GM19372 (cell line): ENCODE measurements at regions not wholly inside any gene's neighbourhood (a gene's known extent, or its start where the extent isn't known, plus 50 kb on each side); places are given as distances from the start of the nearest gene placed in this dataset.
"Not testable (repeated sequence)": the region's sequence is repeated elsewhere in the genome, so short reads cannot be mapped to it uniquely, and the experiment has no call there.

ENCODE experiments used
- ATAC-seq: cut with Tn5 transposase; IDR thresholded peaks from one replicate; pipeline ENCODE4 v1.9.1; 2021; ENCODE audit warnings: mild to moderate bottlenecking, low read depth, moderate library complexity; ENCODE audit not compliant: unreplicated experiment

DNA sequence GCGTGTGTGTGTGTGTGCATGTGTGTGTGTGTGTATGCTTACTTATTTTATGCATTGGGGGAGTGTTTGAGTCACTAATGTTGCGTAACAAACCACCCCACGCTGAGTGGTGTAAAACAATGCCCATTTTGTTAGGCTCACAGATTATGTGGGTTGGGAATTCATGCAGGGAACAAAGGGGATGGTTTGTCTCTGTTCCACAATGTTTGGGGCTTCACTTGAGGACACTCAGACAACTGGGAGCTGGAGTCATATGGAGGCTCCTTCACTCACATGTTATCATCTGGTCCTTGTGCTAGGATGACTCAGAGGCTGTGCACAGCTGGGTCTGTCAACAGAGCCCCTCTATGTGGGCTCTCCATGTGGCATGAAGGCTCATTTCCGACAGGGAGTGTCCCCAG, 51.3 kb upstream of the LARGE1 start:
- ATAC-seq = no peak

DNA sequence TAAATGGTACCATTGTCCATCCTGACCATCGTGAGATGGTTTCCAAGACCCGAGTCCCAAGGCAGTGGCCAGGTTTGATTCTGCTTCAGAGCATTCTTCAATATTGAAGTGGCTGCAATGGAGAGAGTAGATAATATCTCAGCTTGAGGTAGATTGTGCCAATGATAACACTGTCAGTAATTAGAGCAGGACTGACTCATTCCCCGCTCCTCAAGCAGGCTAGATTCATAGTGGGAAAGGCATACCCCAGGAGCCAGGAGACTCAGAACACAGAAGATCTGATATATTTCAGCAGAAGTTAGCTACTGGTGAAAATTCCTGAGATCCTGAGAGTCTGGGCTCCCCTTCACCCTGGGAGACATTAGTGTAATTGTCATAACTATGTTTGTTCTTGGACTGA, 55.6 kb upstream of the LARGE1 start:
- no peak for ATAC-seq

DNA sequence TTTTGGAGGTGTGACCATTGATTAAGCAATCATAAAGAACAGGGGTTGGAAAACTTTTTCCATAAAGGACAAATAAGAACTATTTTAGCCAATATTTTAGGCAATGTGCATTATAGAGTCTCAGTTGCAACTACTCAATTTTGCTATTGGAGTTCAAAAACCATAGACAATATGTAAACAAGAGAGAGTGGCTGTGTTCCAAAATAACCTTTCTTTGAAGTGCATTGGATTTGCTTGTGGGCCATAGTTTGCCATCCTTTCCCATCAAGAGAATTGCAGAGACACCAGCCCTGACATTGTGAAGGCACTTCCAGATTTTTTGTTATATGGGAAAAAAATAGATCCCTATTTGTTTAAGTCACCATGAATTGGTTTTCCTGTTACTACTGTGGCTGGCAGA, 63.3 kb upstream of the LARGE1 start:
- ATAC-seq = no peak

DNA sequence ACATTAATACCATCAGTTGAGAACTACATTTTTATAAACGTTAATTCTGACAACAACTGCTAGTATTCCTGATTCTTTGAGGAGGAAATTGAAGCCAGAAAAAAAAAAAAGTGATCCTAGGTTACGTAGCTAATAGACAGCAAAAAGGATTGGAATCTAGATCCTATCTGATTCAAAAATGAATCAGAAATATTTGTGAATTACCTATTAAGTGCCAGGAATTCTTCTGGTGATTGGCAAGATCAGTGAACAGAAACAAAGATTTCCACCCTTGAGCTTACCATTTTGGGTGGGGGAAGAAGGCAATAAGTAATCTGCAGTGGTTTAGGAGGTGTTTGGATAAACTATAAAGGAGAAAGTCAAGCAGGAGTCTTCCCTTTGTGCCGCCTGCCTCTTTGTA, 63.9 kb upstream of the LARGE1 start:
- ATAC-seq = no peak

DNA sequence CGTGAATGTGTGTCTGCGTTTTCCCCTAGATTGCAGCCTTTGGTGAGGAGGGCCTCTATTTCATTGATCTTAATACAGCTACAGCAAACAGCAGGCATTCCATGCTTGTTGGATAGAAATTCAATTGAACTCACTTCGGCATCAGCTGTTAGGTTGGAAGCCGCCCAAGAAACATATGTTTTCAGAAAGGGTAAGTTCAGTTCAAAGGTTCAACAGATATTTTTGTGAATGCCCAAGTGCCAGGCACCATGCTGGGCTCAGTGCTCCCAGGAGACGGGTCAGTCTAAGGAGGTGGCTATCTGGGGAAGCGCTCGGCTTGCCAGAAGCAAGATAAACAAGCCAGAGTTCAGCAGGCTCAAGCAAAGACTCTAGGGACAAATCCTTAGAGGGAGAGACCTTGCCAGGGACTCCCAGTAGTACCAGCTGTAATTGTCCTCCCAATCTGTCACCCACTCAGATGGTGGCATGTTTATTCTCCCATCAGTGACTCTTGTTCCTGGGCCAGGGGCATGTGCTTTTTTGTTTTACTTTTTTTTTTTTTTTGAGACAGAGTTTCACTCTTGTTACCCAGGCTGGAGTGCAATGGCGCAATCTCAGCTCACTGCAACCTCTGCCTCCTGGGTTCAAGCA, 64.5 kb upstream of the LARGE1 start:
- no peak for ATAC-seq

DNA sequence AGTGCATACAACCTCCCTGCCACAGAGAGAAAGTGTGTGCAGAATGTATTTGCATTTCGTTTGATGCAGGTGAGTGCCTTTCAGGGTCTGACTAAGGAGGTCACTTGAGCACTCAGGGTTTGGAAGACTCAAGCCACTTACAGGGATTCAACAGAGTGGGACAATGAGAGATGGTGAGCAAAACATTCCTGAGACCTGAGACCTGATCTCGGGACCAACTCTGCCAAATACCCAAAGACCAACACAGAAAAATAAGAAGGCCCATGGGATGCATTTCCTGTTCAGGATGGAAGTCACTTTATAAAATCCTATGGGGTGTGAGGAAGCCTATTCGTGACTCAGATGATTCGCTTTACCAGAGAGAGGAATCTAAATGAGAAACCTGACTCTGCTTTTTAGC, 65.2 kb upstream of the LARGE1 start:
- no peak for ATAC-seq

DNA sequence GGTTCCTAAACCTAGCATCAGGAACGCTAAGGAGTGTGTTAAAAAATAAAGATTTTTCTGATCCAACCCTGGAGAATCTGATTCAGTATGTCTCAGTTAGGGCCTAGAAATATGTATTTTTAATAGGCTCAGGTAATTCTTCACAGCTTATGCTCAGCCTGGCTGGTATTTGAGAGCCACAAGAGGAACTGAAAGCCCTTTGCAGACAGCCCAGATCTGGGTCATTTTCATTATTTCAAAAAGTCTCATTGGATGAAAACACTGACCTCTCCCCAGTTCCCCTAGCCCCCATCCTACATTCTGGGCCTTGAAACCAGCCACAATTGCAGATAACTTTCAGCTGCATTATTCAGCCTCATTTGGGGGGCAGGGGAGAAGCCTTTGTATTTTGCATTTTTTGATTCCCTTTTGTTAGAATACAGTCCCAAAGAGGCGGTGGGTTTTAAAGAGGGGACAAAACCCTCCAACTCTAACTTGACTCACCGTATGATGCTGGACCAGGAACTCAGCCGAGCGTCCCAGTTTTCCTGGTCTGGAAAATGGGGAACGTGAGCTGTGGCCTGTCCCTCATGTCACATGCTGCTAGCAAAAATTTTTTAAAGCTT, 66.0 kb upstream of the LARGE1 start:
- no peak for ATAC-seq

DNA sequence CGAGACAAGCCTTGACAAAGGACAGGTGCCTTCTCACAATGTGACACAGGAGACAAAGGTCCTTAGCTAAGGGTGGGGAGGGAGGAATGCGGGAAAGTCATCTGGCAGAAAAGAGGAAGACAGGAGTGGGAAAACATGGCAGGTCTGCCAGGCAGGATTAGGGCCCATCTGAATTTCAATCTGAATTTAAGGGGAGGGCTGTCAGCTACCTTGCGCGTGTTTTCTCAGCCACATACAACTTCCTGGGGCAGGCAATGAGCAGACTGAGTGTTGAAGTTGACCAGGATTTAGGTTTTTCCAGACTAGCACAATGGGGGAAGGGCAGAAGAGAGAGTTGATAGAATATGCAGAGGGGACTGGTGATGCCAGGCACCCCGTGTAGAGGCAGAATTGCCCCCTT, 66.7 kb upstream of the LARGE1 start:
- ATAC-seq = no peak

DNA sequence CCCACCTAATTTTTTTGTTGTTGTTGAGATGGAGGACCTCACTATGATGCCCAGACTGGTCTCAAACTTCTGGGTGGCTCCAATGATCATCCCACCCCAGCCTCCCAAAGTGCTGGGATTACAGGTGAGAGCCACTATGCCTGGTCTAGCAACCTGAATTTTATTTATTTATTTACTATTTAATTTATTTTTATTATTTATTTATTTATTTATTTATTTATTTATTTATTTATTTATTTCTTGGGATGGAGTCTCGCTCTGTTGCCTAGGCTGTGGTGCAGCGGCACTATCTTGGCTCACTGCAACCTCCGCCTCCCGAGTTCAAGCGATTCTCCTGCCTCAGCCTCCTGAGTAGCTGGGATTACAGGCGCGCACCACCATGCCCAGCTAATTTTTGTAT, 69.0 kb upstream of the LARGE1 start:
- not testable (repeated sequence) for ATAC-seq

DNA sequence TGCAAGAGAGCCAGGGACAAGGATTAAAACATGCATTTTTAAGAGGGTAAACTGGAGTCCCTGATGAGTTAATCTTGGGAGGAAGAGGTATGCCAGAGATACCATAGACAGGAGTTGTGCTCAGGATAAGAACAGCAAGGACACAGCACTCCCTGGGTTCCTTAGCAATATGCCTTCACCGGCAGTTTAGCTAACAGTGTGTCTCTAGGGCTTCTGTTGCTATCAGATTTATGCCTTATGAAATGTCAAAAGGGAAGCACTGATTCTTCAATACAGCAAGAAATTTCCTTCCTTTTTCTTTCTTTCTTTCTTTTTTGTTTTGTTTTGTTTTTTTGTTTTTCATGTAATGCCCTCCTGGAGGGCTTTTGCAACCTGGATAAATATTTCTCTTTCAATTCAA, 71.3 kb upstream of the LARGE1 start:
- ATAC-seq = no peak

DNA sequence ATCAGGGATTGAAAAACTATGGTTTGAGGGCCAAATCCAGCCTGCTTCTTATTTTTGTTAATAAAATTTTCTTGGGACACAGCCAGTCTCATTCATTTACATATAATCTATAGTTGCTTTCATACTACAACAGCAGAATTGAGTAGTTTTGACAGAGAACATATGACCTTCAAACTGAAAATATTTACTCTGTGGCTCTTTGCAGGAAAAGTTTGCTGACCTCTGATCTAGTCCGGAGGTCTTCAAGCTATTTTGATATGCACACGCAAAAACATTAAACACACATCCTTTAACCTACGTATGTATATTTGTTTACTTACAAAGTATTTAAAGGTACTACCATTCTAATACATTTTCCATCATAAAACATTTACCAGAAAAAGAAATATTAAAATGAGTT, 76.5 kb upstream of the LARGE1 start:
- no peak for ATAC-seq

DNA sequence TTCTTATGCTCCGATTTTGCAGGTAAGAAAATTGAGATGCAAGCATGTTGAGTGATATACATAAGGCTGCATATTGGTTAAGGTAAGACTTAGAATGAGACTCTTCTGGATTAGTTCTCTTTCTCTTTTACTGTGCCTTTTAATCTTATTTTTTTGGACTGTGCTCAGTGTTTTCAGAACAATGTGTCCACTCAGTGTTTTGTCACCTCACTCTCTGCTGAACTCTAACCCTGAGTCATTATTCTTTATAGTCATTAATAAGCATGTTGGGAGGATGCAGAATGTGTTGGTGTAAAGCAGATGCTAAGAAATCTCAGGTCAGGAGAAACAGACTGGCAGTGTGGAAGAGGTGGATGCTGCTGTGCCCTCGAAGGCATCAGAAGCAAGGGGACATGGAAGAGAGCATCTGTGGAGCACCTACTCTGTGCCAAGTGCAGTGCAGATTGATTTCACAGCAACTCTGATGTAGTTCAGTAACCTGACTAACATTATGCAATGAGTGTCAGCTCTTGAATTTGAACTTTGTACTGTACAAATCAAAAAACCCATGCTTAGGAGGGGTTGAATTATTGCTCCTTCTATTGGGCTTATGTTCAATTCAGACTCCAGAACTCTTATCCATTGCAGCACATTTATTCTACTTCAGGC, 80.7 kb upstream of the LARGE1 start:
- no peak for ATAC-seq

DNA sequence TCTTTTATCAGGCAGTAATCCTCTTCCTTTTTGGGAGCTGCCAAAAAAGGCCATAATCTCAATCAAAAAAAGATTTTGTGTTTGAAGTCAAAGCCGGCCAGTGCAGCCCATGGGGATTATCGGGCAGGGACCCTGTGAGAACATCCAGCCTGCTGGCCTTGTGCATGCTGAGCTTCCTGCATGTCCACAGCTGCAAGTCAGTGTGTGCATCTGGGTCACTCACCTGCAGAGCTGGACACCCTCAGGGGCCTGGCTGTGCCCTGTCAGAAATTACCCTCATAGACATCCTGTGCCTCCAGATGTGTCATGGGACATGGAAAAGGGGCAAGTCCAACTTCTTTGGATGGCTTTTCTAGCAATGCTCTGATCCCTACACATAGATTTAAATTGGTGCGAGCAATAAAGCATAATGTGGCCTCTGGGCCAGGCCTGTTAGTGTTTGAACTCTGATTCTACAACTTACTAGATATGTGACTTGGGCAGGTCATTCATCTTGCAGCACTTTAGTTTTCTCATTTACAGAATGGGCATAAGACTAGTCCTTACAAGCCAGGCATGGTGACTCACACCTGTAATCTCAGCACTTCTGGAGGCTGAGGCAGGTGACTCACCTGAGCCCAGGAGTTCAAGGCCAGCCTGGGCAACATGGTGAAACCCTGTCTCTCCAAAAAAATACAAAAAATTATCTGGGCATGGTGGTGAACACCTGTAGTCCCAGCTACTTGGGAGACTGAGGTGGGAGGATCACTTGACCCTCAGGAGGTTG, 81.6 kb upstream of the LARGE1 start:
- no peak for ATAC-seq

DNA sequence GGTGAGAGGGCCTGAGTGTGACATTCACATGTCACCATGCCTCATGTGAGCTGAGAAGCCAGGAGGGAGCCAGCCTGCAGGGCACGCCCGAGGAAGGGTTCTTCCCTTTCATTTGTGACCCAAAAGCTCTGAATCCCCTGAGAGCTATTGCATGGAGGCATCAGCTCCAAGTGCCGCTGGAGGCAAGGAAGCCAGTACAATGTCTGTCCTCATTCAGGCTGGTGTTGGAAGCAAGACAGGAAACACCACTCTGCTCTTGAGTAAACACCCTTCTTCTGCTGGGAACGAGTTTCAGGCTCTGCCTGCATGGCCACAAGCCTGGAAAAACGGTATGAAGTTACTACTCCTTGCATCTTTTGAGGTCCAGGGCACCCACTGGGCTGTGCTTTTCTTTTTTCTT, 83.8 kb upstream of the LARGE1 start:
- ATAC-seq = no peak

DNA sequence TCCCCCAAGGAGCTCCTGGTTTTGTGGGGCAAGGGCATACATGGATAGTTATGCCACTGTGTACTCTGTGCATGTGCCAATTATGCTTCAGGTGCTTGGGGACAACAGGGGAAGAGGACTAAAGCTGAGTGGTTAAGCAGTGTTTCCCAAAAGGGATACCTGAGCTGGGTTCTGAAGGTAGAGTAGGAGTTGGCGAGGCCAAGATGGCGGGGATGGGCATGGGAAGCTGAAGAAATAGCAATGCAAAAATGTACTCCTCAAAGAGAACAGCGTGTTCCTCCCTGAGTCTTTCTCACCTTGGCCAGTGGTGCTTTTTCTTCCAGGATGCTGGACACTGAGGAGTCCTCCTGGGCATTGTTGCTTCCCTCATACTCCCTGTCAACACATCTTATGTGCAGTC, 90.0 kb upstream of the LARGE1 start:
- ATAC-seq = no peak

DNA sequence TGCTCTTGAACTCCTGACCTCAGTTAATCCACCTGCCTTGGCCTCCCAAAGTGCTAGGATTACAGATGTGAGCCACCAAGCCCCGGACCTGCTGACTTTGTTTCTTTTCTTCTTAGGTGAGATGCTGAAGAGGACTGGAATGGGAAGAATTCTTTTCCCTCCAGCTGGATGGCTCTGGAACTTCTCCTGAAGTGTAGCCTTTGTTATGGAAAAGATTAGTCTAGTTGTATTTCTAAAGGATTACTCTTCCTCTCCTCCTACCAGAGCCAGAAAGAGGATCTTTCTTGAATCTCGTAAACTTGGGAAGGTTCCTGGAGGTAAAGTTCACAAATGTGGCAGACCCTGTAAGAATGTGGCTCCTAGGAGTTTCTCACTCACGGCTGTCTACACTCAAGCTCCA, 95.4 kb upstream of the LARGE1 start:
- ATAC-seq = no peak

DNA sequence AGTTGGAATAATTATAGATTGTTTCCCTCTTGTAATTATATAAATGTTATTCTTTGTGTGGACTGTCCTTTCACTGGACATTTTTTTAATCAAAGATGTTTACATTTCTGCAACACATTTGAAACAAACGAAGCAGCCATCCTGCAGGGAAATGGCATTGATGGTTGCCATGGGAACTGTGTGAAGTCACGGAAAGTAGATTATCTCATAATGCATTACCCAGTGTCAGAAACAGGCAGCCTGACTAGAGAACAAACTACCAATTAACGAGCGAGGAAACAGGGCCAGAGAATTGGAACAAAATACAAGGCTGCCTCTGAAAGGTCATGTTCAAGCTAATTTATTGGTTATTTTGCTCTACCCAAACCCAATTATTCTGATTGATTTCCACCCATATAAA, 96.9 kb upstream of the LARGE1 start:
- ATAC-seq = no peak

DNA sequence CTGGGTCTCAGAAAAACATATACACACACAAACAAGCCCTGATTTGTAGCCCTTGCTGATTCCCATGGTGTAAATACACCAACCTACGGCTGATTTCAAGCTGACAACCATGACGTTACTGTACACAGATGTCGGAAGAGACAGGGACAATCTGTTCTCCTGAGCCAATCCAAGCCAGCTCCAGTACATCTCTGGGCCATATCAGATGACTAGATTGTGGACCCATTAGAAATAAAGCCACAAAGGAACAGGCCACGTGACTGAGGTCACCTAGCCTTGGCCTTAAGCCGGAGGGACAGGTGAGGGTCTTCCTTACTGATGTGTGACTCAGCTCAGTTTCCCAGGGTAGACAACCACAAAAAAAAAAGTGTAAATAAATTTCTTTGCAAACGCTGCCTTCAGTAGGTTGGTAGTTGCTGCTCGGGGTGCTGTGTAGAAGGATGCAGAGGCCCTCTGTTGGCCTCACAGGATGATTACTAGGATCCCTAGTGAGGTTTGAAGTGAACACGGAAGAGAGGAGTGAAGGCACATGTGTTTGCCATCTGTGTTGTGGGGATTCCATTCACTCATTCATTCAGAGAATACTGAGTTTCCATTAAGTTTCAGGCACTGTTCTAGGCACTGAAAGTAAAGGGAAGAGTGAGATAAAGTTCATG, 99.0 kb upstream of the LARGE1 start:
- ATAC-seq = no peak

DNA sequence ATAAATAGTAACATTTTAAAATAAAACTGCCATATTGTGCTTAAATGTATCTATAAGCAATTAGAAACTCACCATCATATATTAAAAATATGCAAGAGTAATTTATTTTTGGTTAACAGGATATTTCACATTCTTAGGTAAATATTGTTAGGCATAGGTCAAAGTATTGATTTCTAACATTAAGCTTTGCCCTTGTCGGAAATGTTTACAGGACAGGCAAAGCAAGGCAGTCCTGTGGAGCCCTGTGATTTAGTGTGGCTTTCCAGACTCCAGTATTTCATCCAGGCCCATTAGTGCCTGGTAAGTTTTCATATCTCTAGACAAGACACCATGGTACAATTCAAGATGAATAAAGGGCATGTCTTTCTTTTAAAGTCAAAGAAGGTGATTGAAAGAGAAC, 114.9 kb upstream of the LARGE1 start:
- ATAC-seq = no peak

DNA sequence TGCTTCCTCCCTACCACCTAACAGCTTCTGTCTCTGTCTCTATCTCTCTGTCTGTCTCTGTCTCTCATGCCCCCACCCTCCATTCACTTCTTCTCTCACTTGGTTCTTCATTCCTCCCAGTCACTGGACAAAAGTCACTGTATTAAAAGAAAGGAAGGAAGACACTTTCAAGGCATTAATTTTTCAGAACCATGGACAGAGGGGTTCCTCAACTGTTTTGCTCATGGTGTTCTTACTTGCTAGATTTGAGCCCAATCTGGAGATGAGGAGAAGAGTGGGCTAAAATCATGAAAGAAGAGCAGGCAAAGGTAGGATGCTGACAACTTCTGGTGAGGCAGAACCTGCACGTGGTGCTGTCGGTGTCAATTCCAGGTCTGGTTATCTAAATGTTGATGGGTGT, 116.7 kb upstream of the LARGE1 start:
- no peak for ATAC-seq
